GM18505 (cell line): ENCODE measurements at regions not wholly inside any gene's neighbourhood (a gene's known extent, or its start where the extent isn't known, plus 50 kb on each side); places are given as distances from the start of the nearest gene placed in this dataset.

Experiments
- ATAC-seq: cut with Tn5 transposase; IDR thresholded peaks from one replicate; pipeline ENCODE4 v1.9.1; 2021; ENCODE audit not compliant: unreplicated experiment
- POLR2A ChIP-seq: IDR thresholded peaks from 4 replicates; pipeline ENCODE4 v1.6.1; 2011; ENCODE audit warnings: borderline replicate concordance; ENCODE audit not compliant: insufficient read depth, insufficient read length; ENCODE audit errors: extremely low read depth

DNA sequence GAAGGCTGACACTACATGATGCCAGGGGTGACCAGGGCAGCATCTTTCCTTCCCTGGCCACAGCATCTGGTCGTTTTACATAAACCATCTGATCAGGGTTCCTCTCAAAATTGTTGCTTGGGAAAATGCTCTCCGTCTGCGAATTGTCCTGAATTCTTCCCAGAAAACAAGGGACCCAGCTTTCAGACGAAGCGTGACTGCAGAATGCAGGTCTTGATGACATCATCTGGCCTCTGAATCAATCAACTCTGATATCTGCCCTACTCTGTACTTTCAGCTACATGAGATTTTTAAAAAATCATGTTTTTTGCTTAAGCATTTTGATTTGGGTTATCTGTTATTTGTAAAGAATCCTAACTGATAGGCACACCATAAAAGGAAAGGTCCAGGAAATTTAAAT, 246.6 kb upstream of the IRS2 start:
- TF ChIP-seq POLR2A: no peak
- no peak for ATAC-seq

DNA sequence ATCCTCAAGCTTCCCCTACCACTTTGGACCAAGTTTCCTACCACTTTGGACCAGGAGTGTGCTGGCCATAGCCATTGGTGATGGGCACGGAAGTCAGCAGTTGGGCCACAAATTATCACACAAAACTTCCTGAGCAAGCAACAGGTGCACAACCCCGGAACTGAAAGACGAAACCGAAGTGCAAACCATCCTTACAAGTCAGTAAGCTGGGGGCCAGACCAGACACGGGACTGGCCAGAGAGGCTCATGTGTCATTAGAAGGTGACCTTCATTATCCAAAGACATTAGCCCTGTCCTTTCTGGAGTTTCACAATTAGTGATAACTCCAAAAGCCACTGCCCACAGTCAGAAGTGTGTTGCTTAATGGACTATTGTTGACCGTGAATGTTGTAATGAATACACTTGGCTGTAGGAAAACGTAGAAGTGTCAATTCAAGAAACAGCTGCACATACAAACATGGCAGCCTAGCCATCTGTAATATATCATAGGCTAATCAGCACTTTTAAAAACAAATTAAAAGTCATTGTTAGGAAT, 244.1 kb upstream of the IRS2 start:
- no peak for ATAC-seq

DNA sequence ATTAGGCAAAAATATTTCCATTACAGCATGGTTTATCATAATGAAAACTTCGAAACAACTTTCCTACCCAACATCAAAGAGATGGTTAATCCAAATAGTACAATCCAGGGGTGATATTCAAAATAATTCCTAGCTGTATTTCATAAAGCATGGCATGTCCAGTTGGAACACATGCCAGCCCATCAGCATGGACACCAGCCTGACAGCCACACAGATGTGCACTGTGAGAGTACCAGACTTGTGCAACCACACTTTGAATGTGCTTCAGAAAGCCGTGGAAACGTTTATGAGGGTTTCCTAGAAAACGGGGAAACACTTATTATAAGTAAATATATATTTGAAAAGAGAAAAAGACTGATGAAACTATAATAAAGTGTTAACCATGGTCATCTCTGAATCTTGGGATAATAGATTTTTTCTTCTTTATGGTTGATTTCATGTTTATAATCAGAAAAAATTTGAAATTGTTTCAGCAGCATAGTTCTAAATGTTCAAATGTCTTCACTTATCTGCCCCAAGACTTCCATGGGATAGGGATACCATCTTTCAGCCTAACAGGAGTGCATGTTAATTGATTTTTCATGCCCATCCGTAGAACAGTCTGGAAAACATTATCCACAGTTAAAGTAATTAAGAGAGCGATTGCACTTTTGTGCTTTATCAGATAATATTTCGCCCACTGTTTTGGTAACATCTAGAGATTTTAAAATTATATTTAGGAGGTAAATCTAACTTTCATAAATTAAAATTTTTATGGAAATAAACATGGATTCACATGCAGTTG, 242.6 kb upstream of the IRS2 start:
- no peak for ATAC-seq

More for the DNA sequence above, 244.1 kb upstream of the IRS2 start:
- no peak for TF ChIP-seq POLR2A

DNA sequence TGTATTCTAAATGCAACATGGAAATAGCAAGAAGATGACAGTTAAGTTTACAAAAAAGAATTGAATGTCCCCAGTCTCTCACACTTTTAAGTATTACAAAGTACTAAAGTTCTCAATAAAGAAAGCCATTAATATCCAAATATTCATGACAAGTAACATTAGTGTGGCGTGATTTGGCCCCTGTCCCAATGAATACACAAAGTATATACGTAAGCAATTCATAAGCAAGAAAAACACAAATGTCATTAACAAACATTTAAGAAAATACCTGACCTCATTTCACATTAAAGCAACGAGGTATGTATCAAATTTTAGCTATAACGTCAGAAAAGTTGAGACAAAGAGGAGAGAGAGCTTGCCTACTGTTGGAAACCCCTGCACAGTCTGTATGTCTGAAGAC, 241.9 kb upstream of the IRS2 start:
- TF ChIP-seq POLR2A: no peak
- no peak for ATAC-seq

More for the DNA sequence above, 242.6 kb upstream of the IRS2 start:
- no peak for TF ChIP-seq POLR2A

DNA sequence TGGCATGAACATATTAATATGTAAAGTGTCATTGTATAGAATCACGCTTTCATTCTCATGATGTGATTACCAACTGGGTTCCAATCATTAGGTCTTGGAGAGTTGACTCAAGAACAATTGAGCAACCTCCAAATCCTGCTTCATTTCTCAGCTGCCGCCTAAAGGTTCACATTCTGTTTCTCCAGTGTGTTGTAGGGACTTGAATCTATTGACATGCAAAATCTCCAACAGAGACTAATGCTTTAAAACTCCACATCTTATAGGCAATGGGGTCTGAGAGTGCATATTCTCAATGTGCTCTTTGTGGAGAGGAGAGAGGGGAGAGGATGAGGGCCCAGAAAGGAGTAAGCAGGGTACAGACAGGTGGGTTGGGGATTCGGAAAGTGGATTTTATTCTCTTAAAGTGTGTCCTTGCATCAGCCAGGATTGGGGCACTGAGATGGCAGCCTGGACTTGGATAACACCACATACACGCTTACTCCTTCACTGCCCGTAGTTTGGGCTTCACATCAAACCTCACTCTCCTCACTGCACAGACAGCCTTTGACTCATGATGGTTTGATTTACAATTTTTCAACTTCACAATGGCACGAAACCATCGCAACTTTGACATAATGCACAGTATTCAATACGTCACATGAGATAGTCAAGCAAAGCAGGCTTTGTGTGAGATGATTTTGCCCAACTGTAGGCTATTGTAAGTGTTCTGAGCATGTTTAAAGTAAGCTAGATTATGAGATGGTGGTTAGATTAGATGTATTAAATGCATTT, 241.3 kb upstream of the IRS2 start:
- TF ChIP-seq POLR2A: no peak
- no peak for ATAC-seq

DNA sequence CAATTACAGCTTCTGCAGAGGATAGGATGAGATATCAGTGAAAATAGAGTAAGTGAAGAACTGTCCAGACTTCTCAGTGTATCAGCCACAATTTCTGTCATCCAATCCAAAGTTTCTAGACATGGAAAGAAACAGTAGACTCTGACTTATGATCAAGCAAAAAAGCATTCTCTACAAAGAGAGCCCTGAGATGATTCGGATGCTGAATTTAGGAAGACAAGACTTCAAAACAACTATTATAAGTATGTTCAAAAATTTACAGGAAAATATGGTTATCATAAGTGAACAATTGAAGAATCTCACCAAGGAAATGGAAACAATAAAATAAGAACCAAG, 238.2 kb upstream of the IRS2 start:
- ATAC-seq: no peak

DNA sequence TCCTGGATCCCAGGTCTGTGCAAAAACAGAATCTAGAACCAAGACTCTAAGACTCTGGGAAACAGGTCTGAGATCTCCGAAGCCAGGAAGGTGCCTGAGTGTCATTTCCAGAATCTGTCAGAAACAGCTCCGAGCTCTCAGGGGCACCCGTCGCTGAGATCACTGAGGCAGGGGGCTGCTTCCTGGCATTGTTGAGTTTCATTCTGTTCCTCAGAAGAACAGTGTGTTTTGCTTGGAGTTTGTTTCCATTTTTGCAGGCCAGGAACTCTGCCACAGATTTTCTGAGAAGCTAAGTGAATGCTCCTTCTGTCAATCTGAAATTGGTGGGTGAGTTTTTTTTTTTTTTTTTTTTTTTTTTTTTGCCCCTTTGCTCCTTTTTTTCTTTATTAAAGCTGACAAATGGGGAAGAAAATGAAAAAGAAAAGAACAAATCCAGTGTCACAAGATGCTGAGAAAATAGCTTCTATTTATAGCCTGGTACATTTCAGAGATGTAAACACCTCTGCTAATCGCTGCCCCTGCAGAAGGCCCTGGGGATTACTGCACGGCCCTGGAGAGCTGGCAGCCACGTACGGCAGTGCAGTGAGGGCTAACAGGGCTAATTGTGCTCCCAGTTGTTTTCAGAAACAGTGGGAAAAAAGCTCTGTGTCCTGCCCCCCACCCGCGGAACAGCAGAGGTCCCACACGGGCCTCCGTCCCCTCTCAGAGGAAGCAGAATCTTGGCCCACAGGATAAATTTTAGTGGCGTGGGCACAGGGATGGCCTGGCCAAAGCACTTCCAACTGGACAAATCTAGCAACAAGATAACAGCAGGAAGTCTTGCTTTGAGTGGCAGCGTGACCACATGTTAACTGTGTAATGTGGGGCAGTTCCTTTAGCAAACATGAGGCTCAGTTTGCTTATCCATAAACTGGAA, 237.6 kb upstream of the IRS2 start:
- ATAC-seq: no peak
- no peak for TF ChIP-seq POLR2A

More for the DNA sequence above, 238.2 kb upstream of the IRS2 start:
- TF ChIP-seq POLR2A: no peak

DNA sequence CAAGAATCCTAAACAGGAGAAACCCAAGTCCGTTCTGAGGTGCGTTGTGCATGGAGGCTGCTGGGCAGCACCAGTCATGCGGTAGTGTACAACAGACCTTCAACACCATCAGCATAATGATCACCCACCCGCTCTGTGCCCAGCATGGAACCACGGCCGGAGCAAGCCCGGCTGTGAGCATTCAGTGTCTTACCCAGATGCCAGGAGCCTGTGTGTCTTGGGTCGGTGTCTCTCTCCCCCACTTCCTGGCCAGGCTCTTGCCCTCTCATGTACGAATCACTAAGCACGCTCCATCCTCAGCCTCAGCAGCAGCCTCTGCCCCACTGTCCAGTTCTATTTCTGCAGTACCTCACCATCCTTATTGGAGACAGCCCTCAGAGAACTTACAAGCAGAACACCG, 231.6 kb upstream of the IRS2 start:
- TF ChIP-seq POLR2A: no peak
- no peak for ATAC-seq

DNA sequence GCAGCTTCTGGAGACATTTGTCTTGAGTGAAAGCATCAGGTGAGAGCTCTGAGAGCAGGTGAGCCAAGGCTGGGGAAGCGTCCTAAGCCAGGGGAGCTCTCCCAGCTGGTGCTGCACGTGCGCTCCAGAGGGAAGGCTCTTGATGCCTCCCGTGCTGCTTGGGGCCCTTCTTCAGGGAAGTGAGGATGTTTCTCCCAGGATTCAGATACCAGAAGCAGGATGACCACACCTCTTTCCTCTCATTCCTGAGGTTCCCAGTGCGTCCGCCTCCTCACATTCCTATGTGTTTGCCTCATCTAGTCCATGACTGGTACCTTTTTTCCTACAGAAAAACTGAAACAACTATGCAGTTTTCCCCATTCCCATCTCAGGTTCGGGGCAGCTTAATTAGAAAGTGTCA, 231.0 kb upstream of the IRS2 start:
- ATAC-seq: no peak

DNA sequence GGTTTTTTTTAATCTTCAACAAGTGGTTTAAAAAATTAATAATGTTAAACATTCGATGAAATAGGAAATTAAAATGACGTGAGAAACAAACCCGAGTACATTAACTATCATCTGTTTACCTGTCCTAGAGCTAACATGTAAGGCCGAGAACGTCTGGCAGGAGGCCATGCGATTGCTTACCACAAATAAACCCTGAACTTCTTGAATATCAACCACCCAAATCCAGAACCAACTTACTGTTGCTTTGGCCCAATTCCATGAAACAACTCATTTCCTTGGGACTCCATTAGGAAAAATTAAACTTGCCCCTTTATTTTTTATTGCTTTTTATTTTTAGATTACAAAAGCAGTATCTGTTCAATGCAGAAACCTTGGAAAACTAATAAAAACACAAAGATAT, 228.9 kb upstream of the IRS2 start:
- no peak for ATAC-seq
- no peak for TF ChIP-seq POLR2A

More for the DNA sequence above, 231.0 kb upstream of the IRS2 start:
- no peak for TF ChIP-seq POLR2A

DNA sequence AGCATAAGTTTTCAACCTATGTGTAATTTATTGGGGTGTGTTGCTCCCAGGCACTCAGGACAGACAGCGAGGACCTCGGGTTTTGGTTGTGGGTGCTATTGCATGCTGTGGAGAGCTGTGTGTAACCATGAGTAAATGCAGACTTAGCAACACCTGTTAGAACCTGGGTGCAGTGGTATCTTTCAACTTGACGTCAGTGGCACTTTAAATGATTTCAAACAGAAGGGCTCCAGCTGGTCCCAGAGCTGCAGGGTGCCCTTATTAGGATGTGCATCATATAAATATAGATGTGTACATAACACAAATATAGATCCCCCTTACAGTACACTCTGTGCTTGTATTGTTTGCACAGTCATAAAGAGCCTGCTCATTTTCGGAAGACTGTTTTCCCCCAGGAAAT, 228.3 kb upstream of the IRS2 start:
- TF ChIP-seq POLR2A: no peak
- ATAC-seq: no peak

DNA sequence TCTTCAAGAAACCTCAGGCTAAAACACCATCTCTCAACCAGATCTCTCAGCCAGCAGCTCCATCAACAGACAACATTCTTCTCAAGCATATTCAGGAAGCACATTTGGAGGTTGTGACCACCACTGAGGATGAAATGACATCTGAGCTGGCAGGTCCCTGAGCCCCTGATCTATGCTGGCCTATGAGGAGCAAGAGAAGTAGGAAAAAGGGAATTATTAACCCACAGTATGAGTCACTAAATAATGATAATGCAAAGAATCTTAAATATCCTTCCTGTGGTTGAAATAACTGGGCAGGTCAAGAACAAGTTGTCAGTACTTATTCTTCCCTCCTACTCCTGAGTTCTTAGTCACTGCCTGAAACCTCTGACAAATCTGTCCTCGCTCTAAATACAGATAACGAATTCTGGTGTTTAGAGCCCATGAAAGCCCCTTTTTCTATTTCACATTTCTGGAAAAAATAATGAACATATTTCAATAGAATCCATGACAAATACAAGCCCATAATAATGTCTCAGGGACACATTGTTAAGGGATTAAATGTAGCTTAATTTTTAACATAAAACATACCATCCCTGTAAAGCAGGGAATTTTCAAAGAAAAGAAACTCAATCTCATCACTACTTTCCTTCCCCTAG, 225.8 kb upstream of the IRS2 start:
- TF ChIP-seq POLR2A: no peak
- ATAC-seq: no peak

DNA sequence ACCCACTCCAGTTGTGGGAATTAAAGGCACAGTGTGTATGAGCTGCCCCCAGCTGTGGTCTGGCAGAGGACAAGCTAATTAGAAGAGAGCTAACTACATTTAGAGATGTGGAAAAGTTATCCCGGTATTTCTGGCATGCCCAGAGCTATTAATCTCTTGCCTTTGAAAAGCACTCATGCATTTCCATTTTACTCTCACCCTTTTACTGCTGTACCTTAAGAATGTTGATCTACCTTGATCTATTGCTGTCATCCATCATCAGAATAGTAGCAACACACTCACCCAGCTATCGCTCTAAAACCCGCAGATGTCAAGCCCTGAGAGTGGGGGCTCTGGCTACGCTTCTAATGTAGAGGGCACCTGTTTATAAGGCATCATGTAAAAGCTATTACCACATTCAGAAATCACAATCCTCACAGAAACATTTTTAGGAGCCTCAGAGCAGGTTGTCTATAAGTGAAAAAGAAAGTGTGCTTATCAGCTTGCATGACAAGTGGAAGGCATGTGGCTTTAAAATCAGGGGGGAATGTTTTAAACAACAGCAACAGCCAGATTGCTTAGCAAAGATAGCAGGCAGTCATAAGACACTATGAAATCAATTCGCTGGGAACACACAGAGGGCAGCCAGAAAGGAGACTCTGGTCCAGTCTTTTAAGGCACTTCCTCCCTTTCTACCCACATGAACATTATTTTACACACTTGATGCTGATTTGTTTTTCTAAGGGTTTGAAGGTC, 224.2 kb upstream of the IRS2 start:
- ATAC-seq: no peak

DNA sequence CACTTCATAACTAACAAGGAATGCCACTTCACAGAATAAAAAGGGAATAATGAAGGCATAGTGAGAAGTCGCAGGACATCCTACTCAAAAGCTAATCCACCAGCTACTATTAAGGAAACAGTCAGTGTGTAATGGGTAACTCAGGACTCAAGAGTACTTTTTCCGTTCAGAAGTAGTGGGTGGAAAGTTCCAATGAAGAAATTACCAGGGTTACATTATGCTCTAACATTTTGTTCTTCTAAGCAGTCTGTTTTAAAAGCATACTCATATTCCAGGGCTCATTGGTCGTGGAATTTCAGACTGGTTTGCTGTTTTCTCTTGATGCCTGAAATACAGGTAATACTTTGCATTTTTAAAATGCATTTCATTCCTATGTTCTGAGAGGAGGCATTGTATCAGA, 222.4 kb upstream of the IRS2 start:
- no peak for ATAC-seq
- TF ChIP-seq POLR2A: no peak

More for the DNA sequence above, 224.2 kb upstream of the IRS2 start:
- no peak for TF ChIP-seq POLR2A
